GM21367 (cell line): ENCODE measurements at regions not wholly inside any gene's neighbourhood (a gene's known extent, or its start where the extent isn't known, plus 50 kb on each side); places are given as distances from the start of the nearest gene placed in this dataset.

Experiments
- ATAC-seq: cut with Tn5 transposase; IDR thresholded peaks from one replicate; pipeline ENCODE4 v1.9.1; 2021; ENCODE audit not compliant: unreplicated experiment

GRCh38 chr10:21212348-21212747 lies 313.1 kb downstream of the SKIDA1 start:
- ATAC-seq, result no peak

- ATAC-seq, result no peak
Observed at GRCh38 chr10:21209495-21209894, 312.4 kb upstream of the NEBL start.

GRCh38 chr10:21208666-21209316 lies 311.7 kb upstream of the NEBL start:
- no peak for ATAC-seq

GRCh38 chr10:21207852-21208646 lies 310.9 kb upstream of the NEBL start:
- no peak for ATAC-seq

- no peak for ATAC-seq
Observed at GRCh38 chr10:21205328-21205727, 308.2 kb upstream of the NEBL start.

GRCh38 chr10:21203473-21204107 lies 306.5 kb upstream of the NEBL start:
- no peak for ATAC-seq

- ATAC-seq, result no peak
Observed at GRCh38 chr10:21202776-21203462, 305.8 kb upstream of the NEBL start.

GRCh38 chr10:21199501-21199900 lies 302.4 kb upstream of the NEBL start:
- no peak for ATAC-seq

GRCh38 chr10:21197838-21198237 lies 300.7 kb upstream of the NEBL start:
- no peak for ATAC-seq

- no peak for ATAC-seq
Observed at GRCh38 chr10:21196822-21197395, 299.8 kb upstream of the NEBL start.

- ATAC-seq, result no peak
Observed at GRCh38 chr10:21195252-21195651, 298.1 kb upstream of the NEBL start.

- ATAC-seq, result no peak
Observed at GRCh38 chr10:21194510-21194993, 297.4 kb upstream of the NEBL start.

GRCh38 chr10:21193196-21193595 lies 296.1 kb upstream of the NEBL start:
- ATAC-seq, result no peak

- no peak for ATAC-seq
Observed at GRCh38 chr10:21191512-21191911, 294.4 kb upstream of the NEBL start.

GRCh38 chr10:21184984-21185383 lies 287.9 kb upstream of the NEBL start:
- ATAC-seq, result no peak

- no peak for ATAC-seq
Observed at GRCh38 chr10:21184216-21184615, 287.1 kb upstream of the NEBL start.

GRCh38 chr10:21183025-21183424 lies 285.9 kb upstream of the NEBL start:
- no peak for ATAC-seq

- no peak for ATAC-seq
Observed at GRCh38 chr10:21181451-21181850, 284.3 kb upstream of the NEBL start.

- ATAC-seq, result no peak
Observed at GRCh38 chr10:21180604-21181003, 283.5 kb upstream of the NEBL start.

GRCh38 chr10:21176934-21177480 lies 279.9 kb upstream of the NEBL start:
- ATAC-seq, result no peak

GRCh38 chr10:21175797-21176196 lies 278.7 kb upstream of the NEBL start:
- ATAC-seq, result no peak
